Small intestine (tissue), 7 donors: ENCODE measurements at regions not wholly inside any gene's neighbourhood (a gene's known extent, or its start where the extent isn't known, plus 50 kb on each side); places are given as distances from the start of the nearest gene placed in this dataset.

Experiments
- DNase-seq, 2 donors: peaks; one replicate each; pipeline versions ENCODE4 v3.0.0 to v3.0.0-alpha.2; 2013
- FAIRE-seq: peaks from 2 replicates; lab custom pipeline; 2012; peaks lifted over from hg19 to GRCh38; lab: Jason Lieb, UNC
- H3K27ac ChIP-seq, 3 donors: one replicate each; pipeline ENCODE4 v1.5.1; 2013; ENCODE audit warnings: low read length in 2 of 3, mild to moderate bottlenecking in 2 of 3, control low read depth in 1 of 3, inconsistent platforms in 1 of 3, low read depth in 1 of 3, moderate library complexity in 1 of 3
- H3K27me3 ChIP-seq, 3 donors: one replicate each; pipeline ENCODE4 v1.6.1; 2013; ENCODE audit warnings: low read length in 3 of 3, inconsistent platforms in 1 of 3; ENCODE audit not compliant: control insufficient read depth in 3 of 3, insufficient read depth in 3 of 3
- H3K36me3 ChIP-seq, 3 donors: one replicate each; pipeline ENCODE4 v1.6.1; 2013; ENCODE audit warnings: low read length in 3 of 3, inconsistent platforms in 1 of 3, low read depth in 1 of 3, mild to moderate bottlenecking in 1 of 3, moderate library complexity in 1 of 3; ENCODE audit not compliant: control insufficient read depth in 3 of 3, insufficient read depth in 2 of 3
- H3K4me1 ChIP-seq, 3 donors: one replicate each; pipeline ENCODE4 v1.6.1; 2013; ENCODE audit warnings: low read length in 2 of 3, inconsistent platforms in 1 of 3, low read depth in 1 of 3, mild to moderate bottlenecking in 1 of 3, moderate library complexity in 1 of 3; ENCODE audit not compliant: control insufficient read depth in 3 of 3, insufficient read depth in 2 of 3
- H3K4me3 ChIP-seq, 3 donors: one replicate each; pipeline ENCODE4 v1.5.1; 2013; ENCODE audit warnings: low read length in 3 of 3, control low read depth in 1 of 3, inconsistent platforms in 1 of 3, low read depth in 1 of 3, mild to moderate bottlenecking in 1 of 3, moderate library complexity in 1 of 3
- H3K9me3 ChIP-seq, 2 donors: one replicate each; pipeline ENCODE4 v1.6.1; 2013; ENCODE audit warnings: low read depth in 1 of 2, low read length in 1 of 2; ENCODE audit not compliant: control insufficient read depth in 2 of 2, insufficient read depth in 1 of 2
- WGBS, 3 donors: extraction: QIAGEN DNeasy Blood & Tissue Kit; methylation state at CpG; one replicate each; pipeline ENCODE4 v1.1.7; 2013; 5-methylcytosine and 5-hydroxymethylcytosine counted together
- donor health status: healthy with polysubstance abuse.
- donor health status: control.
- donor health status: control.
- donor health status: Bipolar disorder and iron deficiency.
- donor health status: healthy.

- Histone ChIP-seq H3K27me3 (peaks cover 0 to 9% (median 0%) of the 10 kb centered on the region in 3 donors), H3K36me3 (no peaks in the 10 kb centered on the region), H3K4me3 (no peak overlapping the region), H3K9me3 (no peaks in the 10 kb centered on the region), H3K4me1 (no peaks in the 10 kb centered on the region), H3K27ac (no peak overlapping the region)
- DNase-seq (no peak), FAIRE-seq (no peak)
- 54 to 60% (median 55%) methylated on average over 3 of the region's 3 CpGs for whole genome bisulfite sequencing, 3 donors
Measured at GRCh38 chr4:14864365-14865030, 137.8 kb upstream of the CPEB2 start.

GRCh38 chr4:14865031-14865366 is 137.3 kb upstream of the CPEB2 start:
- H3K27me3 ChIP-seq, result peaks cover 0 to 9% (median 0%) of the 10 kb centered on the region in 3 donors
- no peaks in the 10 kb centered on the region for H3K36me3 ChIP-seq
- DNase-seq (no peak), FAIRE-seq (no peak)
- 60 to 75% (median 63%) methylated on average over 5 of the region's 5 CpGs for WGBS, 3 donors
- no peaks in the 10 kb centered on the region for H3K9me3 ChIP-seq
- H3K4me1 ChIP-seq, result no peaks in the 10 kb centered on the region
- no peak overlapping the region for H3K4me3 ChIP-seq
- no peak overlapping the region for H3K27ac ChIP-seq

- no peak overlapping the region for H3K27ac ChIP-seq
Measured at GRCh38 chr4:14865804-14866203, 136.5 kb upstream of the CPEB2 start.

GRCh38 chr4:14867847-14868246 is 134.4 kb upstream of the CPEB2 start:
- no peak overlapping the region for H3K27ac ChIP-seq
- no peaks in the 10 kb centered on the region for H3K9me3 ChIP-seq
- H3K4me1 ChIP-seq, result no peaks in the 10 kb centered on the region
- 26 to 48% (median 36%) methylated on average over 7 of the region's 7 CpGs for WGBS, 3 donors
- H3K27me3 ChIP-seq, result peaks cover 0 to 6% (median 2%) of the 10 kb centered on the region in 3 donors
- no peak overlapping the region for H3K4me3 ChIP-seq
- FAIRE-seq, result no peak
- no peaks in the 10 kb centered on the region for H3K36me3 ChIP-seq
- no peak for DNase-seq

More at GRCh38 chr4:14865804-14866203, 136.5 kb upstream of the CPEB2 start:
- H3K4me1 ChIP-seq, result no peaks in the 10 kb centered on the region
- FAIRE-seq (no peak), DNase-seq (no peak)
- no peaks in the 10 kb centered on the region for H3K9me3 ChIP-seq
- no peak overlapping the region for H3K4me3 ChIP-seq
- H3K36me3 ChIP-seq, result no peaks in the 10 kb centered on the region
- H3K27me3 ChIP-seq, result peaks cover 0 to 9% (median 0%) of the 10 kb centered on the region in 3 donors

- Histone ChIP-seq H3K4me3 (no peak overlapping the region), H3K36me3 (no peaks in the 10 kb centered on the region), H3K27me3 (peaks cover 0 to 2% (median 0%) of the 10 kb centered on the region in 3 donors), H3K9me3 (no peaks in the 10 kb centered on the region), H3K27ac (no peak overlapping the region), H3K4me1 (no peaks in the 10 kb centered on the region)
- DNase-seq, result no peak
- WGBS, 3 donors, result 92 to 94% (median 92%) methylated on average over 4 of the region's 4 CpGs
- FAIRE-seq, result no peak
Measured at GRCh38 chr4:14868426-14869395, 133.6 kb upstream of the CPEB2 start.

GRCh38 chr4:14871676-14872430 is 130.4 kb upstream of the CPEB2 start:
- Histone ChIP-seq H3K36me3 (no peaks in the 10 kb centered on the region), H3K27ac (no peak overlapping the region), H3K4me1 (no peaks in the 10 kb centered on the region), H3K27me3 (peaks cover 0 to 2% (median 0%) of the 10 kb centered on the region in 3 donors), H3K4me3 (no peak overlapping the region), H3K9me3 (no peaks in the 10 kb centered on the region)
- FAIRE-seq, result no peak
- DNase-seq, result peak; percentile 6 to 35
- WGBS, 3 donors, result 46 to 60% (median 59%) methylated on average over 6 of the region's 6 CpGs

GRCh38 chr4:14874990-14875389 is 127.3 kb upstream of the CPEB2 start:
- H3K4me1 ChIP-seq, result no peaks in the 10 kb centered on the region
- no peak for FAIRE-seq
- H3K27me3 ChIP-seq, result peaks cover 0 to 2% (median 0%) of the 10 kb centered on the region in 3 donors
- no peak for DNase-seq
- 73 to 87% (median 75%) methylated on average over 1 of the region's 1 CpG for WGBS, 3 donors
- H3K27ac ChIP-seq, result no peak overlapping the region
- no peak overlapping the region for H3K4me3 ChIP-seq
- no peaks in the 10 kb centered on the region for H3K9me3 ChIP-seq
- H3K36me3 ChIP-seq, result no peaks in the 10 kb centered on the region
